NCI-H1092 (cell line): ENCODE measurements at regions not wholly inside any gene's neighbourhood (a gene's known extent, or its start where the extent isn't known, plus 50 kb on each side); places are given as distances from the start of the nearest gene placed in this dataset.

Source experiments
- DNase-seq: peaks from one replicate; lab custom pipeline; 2025; lab: John Stamatoyannopoulos, UW

GRCh38 chr9:7984203-7984602, 184.6 kb upstream of the DMAC1 start:
- DNase-seq = no peak

GRCh38 chr9:7983490-7983889, 183.9 kb upstream of the DMAC1 start:
- no peak for DNase-seq

- DNase-seq = no peak
Measured at GRCh38 chr9:7982907-7983306, 183.3 kb upstream of the DMAC1 start.

- DNase-seq = no peak
Measured at GRCh38 chr9:7980691-7981289, 181.2 kb upstream of the DMAC1 start.

GRCh38 chr9:7980041-7980440, 180.5 kb upstream of the DMAC1 start:
- DNase-seq = no peak

- DNase-seq = no peak
Measured at GRCh38 chr9:7979611-7980010, 180.0 kb upstream of the DMAC1 start.

- no peak for DNase-seq
Measured at GRCh38 chr9:7977586-7977985, 178.0 kb upstream of the DMAC1 start.

- no peak for DNase-seq
Measured at GRCh38 chr9:7976856-7977255, 177.3 kb upstream of the DMAC1 start.

GRCh38 chr9:7976167-7976755, 176.7 kb upstream of the DMAC1 start:
- DNase-seq = no peak

- no peak for DNase-seq
Measured at GRCh38 chr9:7975336-7975735, 175.8 kb upstream of the DMAC1 start.

GRCh38 chr9:7974335-7974960, 174.9 kb upstream of the DMAC1 start:
- no peak for DNase-seq

GRCh38 chr9:7973123-7973522, 173.5 kb upstream of the DMAC1 start:
- no peak for DNase-seq

GRCh38 chr9:7970681-7971330, 171.2 kb upstream of the DMAC1 start:
- no peak for DNase-seq

GRCh38 chr9:7968687-7969086, 169.1 kb upstream of the DMAC1 start:
- no peak for DNase-seq

- no peak for DNase-seq
Measured at GRCh38 chr9:7967851-7968250, 168.3 kb upstream of the DMAC1 start.

GRCh38 chr9:7967093-7967827, 167.7 kb upstream of the DMAC1 start:
- no peak for DNase-seq

GRCh38 chr9:7965063-7965462, 165.5 kb upstream of the DMAC1 start:
- DNase-seq = no peak

GRCh38 chr9:7963026-7963425, 163.4 kb upstream of the DMAC1 start:
- DNase-seq = no peak

GRCh38 chr9:7961076-7961475, 161.5 kb upstream of the DMAC1 start:
- DNase-seq = no peak

GRCh38 chr9:7960320-7961050, 160.9 kb upstream of the DMAC1 start:
- no peak for DNase-seq

- DNase-seq = no peak
Measured at GRCh38 chr9:7957803-7958202, 158.2 kb upstream of the DMAC1 start.

GRCh38 chr9:7947577-7947976, 148.0 kb upstream of the DMAC1 start:
- DNase-seq = no peak
